NCI-H1092 treated with DMSO at 0.1 percent for 48 hours (cell line): ENCODE measurements at regions not wholly inside any gene's neighbourhood (a gene's known extent, or its start where the extent isn't known, plus 50 kb on each side); places are given as distances from the start of the nearest gene placed in this dataset.
A peak's percentile ranks its signal among the peaks of the same experiment; 100 is the strongest.

ENCODE experiments used
- DNase-seq: peaks from one replicate; lab custom pipeline; 2025; lab: John Stamatoyannopoulos, UW

DNA sequence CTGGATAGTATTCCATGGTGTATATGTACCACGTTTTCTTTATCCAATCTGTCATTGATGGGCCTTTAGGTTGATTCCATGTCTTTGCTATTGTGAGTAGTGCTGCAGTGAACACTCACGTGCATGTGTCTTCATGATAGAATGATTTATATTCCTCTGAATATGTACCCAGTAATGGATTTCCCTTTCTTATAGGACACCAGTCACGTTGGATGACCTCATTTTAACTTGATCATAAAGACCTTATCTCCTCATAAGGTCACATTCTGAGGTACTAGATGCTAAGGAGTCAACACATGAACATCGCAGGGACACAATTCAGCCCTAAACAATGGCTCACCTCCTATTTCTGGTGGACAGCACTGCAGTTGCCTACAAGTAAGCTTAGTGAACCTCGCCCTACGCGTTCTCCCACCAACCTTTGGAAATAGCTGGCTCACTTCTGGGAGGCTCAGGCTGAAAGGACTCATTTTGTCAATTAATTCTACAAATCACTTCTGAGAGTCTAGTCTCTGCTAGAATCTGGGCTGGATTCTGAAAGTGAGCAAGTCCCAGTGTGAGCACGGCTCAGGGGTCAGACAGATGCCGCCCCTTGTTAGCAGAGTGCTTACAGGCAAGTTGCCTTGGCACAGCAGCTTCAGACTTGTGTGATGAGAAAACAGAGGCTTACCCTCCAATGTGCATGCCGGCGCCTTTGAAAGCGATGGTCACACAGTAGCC lies 183.8 kb upstream of the GSC start:
- DNase-seq: no peak

DNA sequence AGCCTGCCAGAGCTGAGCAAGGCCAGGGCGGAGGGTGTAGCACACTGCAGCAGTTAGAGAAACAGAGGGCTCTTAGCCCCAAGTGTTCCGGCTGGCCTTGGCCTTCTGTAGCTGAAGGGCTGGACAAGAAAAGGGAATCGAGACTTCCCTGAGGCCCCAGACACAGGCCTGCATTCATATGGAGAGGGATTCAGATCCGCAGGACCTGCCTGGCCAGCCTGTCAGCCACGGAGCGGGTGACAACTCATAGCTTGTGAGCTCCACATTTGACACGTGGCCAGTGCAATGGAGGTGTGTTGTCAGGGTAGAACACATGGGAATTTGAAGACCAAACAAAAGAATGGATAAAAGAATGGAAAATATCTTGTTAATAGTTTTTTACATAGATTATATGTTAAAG lies 182.2 kb upstream of the GSC start:
- DNase-seq: no peak

- no peak for DNase-seq
Measured at GRCh38 chr14:94946244-94946643, 176.3 kb upstream of the GSC start.

DNA sequence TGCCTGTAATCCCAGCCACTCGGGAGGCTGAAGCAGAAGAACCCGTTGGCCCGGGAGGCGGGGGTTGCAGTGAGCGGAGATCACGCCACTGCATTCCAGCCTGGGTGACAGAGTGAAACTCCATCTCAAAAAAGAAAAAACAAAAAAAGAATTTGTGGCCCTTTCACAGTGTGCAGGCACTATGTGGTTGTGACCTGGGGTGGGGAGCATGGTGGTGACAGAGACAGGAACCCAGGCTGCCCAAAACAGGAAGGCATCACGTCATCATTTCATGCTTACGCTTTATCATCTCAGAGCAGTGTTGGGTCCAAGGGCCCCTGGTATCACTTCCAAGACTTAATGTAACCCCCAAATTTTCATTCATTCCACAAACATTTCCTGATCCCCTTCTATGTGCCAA lies 175.7 kb upstream of the GSC start:
- no peak for DNase-seq

DNA sequence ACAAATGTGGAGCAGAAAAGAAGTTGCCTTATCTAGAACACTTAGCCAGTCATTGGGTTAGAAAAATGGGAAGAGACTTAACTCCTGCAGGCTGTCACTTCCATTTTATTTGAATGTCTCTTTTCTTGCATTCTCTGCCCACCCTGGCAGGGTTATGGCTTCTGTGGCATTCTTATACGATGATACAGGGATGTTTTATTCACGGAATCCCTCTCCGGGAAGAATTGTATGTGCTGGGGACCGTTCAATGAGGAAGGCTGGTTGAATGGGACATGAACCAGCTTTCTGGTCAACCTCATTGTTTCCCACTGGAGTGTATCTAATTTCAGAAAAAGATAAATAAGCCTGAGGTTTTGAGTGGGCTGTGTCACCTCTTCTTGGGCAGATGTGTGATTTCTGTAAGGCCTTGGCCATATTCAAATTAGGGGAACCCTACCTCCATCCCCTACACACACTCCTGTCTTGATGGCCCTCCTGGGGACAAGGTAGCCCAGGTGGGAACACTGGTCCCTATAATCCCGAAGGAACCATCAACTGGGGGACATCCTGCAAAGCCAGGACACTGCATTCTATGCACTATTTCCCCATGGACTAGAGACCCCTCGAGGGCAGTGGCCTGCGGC lies 174.8 kb upstream of the GSC start:
- DNase-seq: no peak

- DNase-seq: no peak
Measured at GRCh38 chr14:94942601-94943000, 172.7 kb upstream of the GSC start.

GRCh38 chr14:94941311-94941710 lies 171.4 kb upstream of the GSC start:
- DNase-seq: no peak

GRCh38 chr14:94940263-94940993 lies 170.5 kb upstream of the GSC start:
- no peak for DNase-seq

- no peak for DNase-seq
Measured at GRCh38 chr14:94938016-94938415, 168.1 kb upstream of the GSC start.

DNA sequence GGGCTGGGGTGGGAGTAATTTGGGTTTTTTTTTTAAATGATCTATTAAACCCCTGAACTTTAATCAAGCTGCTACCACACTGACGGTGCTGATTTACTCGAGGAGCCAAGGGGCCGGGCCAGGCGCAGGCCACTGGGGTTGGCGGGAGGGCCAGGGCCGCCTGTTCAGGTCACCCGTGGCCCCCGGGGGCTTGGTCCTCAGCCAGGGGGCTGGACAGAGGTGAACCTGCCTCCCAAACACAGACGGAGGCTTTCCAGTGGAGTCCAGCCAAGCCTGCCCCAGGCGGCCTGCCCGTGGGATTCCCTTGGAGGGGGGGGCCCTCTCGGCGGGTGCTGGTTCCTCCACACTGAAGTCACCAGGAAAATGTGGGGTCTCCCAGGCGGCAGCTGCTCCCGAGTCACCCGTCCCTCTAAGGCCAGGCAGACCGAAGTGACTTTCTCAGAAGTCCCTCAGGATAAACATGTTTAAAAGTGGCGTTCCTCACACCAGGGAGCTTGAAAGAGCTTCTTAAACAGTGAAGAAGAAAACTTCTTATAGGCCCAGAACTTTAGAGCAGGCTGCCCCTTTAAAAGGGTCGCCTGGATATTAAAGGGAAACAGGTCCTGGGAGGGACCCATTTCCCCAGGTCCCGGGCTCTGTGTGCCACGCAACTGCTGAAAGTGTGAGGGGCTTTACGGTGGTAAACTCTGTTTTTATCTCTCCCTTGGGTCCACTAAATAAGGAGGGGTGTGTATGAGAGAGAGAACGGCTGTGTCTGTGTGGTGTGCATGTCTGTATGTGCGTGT lies 167.2 kb upstream of the GSC start:
- DNase-seq: peak; percentile 37

DNA sequence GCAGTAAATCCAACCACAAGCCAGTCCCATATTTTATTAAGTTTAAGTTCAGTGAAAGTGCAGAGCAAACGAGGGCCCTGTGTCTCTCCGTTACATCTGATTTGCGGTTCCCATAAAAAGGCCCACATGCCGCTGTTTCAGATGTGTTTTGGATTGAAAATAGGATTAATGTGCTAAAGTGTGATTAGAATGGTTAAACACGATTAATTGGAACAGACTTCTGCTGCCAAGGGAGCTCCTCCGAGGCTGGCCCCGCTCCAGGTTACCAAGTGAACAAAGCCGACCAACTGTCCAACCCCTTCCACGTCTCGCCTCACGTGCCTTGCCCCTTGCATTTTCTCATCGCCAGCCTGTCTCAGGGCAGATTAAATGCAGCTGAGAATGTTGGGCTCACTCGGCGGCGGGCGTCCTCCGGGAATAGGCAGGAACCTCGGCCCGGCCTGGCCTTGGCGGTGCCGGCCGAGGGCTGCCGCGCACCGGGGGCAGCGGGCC lies 166.5 kb upstream of the GSC start:
- DNase-seq: peak; percentile 96

DNA sequence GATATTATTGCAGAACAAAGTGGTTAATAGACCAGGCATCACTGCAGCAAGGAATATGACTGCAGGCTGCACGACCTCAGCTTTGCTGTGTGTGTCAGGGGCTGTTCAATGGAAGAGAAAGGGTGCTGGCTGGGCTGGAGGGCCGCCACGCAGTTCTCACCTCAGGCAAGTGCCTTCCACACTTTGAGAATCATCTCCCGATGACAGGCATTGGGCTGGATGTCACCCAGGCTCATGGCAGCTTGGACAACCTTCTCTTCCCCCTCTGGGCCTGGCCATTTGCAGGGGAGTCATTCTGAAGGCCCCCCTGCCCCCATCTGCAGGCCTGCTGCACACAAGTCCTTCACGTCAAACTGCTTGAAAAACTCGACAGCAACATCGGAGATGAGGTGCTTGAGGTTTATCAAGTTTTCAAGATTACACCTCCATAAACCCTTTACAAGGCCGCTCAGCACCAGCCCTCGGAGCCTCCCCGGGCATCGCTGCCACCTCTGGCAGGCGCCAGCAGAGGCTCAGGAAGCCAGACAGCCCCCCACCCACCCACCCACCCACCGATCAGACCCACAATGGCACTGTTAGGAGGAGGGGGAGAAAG lies 165.9 kb upstream of the GSC start:
- DNase-seq: no peak

GRCh38 chr14:94934276-94934810 lies 164.4 kb upstream of the GSC start:
- no peak for DNase-seq

DNA sequence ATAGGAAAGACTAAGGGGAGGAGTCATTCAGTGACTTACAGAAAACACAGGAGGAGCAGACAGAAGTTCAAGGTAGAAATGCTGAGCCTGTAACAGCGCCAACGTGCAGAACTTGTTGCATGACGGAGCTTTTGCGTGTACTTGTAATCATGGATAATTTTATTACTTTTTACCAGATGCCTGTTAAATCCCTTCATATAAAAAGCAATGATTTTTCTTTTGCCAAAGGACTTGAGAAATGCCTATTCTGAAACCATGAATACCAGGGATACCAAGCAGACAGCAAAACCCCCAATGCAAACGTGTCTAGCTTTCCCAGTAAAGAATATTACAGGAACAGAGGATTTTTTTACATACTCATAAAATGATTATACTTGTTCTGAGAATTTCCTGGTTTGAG lies 163.6 kb upstream of the GSC start:
- DNase-seq: no peak

- DNase-seq: no peak
Measured at GRCh38 chr14:94932589-94932988, 162.7 kb upstream of the GSC start.

GRCh38 chr14:94930690-94931089 lies 160.8 kb upstream of the GSC start:
- no peak for DNase-seq

- no peak for DNase-seq
Measured at GRCh38 chr14:94929354-94929753, 159.4 kb upstream of the GSC start.

DNA sequence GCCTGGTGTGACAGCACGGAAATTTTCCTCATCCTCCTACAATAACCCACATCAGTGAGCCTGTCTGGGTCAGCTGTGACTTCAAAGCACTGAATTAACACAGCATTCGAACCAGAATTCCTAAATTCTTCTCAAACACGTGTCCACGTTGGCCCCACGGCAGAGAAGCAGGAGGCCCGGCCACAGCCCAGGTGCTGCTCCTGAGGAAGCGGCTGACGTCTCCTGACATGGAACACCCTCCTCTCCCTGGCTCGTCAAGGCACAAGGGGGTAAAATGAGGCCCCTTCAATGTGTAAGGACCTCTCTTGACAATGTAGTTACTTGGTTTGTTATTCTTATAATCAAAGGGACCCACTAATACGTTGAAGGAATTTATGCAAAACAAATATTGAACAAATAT lies 156.3 kb upstream of the GSC start:
- DNase-seq: no peak

DNA sequence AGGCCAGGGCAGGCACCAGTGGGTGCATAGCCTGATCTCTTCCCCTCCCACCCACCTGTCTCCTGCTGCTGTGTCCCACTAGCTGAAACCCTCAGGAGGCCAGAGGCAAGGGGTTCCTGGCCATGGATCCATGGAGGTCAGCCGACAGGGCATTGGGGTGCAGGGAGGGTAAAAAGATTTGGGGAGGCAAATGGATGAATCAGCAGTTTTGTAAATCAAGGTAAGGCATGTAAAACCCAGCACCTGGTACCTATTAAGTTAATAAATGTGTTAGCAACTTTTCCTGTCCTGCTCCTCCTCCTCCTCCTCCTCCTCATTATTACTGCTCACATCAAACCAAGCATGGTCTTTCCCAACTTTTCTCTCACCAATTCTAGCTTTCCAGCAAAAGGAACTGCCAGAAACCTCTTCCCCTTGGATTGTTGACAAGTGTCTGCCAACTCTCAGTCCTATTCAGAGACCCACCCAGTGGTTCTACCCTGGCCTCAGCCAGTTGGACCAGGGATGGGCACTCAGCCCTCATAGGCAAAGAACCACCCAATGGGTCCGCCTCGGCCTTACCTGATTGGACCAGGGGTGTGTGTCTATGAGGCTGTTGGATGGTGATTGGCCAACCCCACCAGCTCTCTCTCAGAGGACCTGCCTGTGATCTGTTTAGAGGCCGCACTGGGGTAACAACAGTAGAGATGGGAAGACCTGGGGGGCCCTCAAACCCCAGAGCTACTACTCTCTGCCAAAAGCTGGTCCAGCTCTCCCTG lies 155.7 kb upstream of the GSC start:
- no peak for DNase-seq

- DNase-seq: no peak
Measured at GRCh38 chr14:94924189-94924588, 154.3 kb upstream of the GSC start.

GRCh38 chr14:94923786-94924185 lies 153.9 kb upstream of the GSC start:
- no peak for DNase-seq
